Ishikawa (cell line): ENCODE measurements at regions not wholly inside any gene's neighbourhood (a gene's known extent, or its start where the extent isn't known, plus 50 kb on each side); places are given as distances from the start of the nearest gene placed in this dataset.

Source experiments
- CEBPB ChIP-seq: IDR thresholded peaks from 2 replicates; pipeline ENCODE4 v1.6.1; 2012
- CREB1 ChIP-seq: IDR thresholded peaks from 2 replicates; pipeline ENCODE4 v1.6.1; 2012; ENCODE audit warnings: low read depth
- EGR1 ChIP-seq: IDR thresholded peaks from 2 replicates; pipeline ENCODE4 v1.6.1; 2012
- EP300 ChIP-seq: IDR thresholded peaks from 2 replicates; pipeline ENCODE4 v1.6.1; 2012; ENCODE audit warnings: borderline replicate concordance
- FOXM1 ChIP-seq: IDR thresholded peaks from 2 replicates; pipeline ENCODE4 v1.6.1; 2012; ENCODE audit warnings: low read depth, borderline replicate concordance
- MAX ChIP-seq: IDR thresholded peaks from 2 replicates; pipeline ENCODE4 v1.6.1; 2012
- NFIC ChIP-seq: IDR thresholded peaks from 2 replicates; pipeline ENCODE4 v1.6.1; 2012
- RAD21 ChIP-seq: IDR thresholded peaks from 2 replicates; pipeline ENCODE4 v1.6.1; 2012; ENCODE audit warnings: low read depth
- REST ChIP-seq: IDR thresholded peaks from 2 replicates; pipeline ENCODE4 v1.6.1; 2012; ENCODE audit warnings: low read depth, mild to moderate bottlenecking
- TAF1 ChIP-seq: IDR thresholded peaks from 2 replicates; pipeline ENCODE4 v1.6.1; 2012; ENCODE audit warnings: low read depth, mild to moderate bottlenecking
- TCF12 ChIP-seq: IDR thresholded peaks from 2 replicates; pipeline ENCODE4 v1.6.1; 2012; ENCODE audit warnings: low read depth
- TEAD4 ChIP-seq: IDR thresholded peaks from 2 replicates; pipeline ENCODE4 v1.6.1; 2012
- USF1 ChIP-seq: IDR thresholded peaks from 2 replicates; pipeline ENCODE4 v1.6.1; 2012
- YY1 ChIP-seq: IDR thresholded peaks from 2 replicates; pipeline ENCODE4 v1.6.1; 2012; ENCODE audit warnings: low read depth
- ZBTB7A ChIP-seq: IDR thresholded peaks from 2 replicates; pipeline ENCODE4 v1.6.1; 2012; ENCODE audit warnings: low read depth

- TF ChIP-seq TAF1: no peak
- TF ChIP-seq RAD21: no peak
- TF ChIP-seq EP300: no peak
- no peak for TF ChIP-seq USF1
- no peak for TF ChIP-seq EGR1
- no peak for TF ChIP-seq REST
- no peak for TF ChIP-seq CREB1
- no peak for TF ChIP-seq MAX
- no peak for TF ChIP-seq CEBPB
- no peak for TF ChIP-seq ZBTB7A
- TF ChIP-seq YY1: no peak
- TF ChIP-seq FOXM1: no peak
- TF ChIP-seq TCF12: no peak
- no peak for TF ChIP-seq TEAD4
- no peak for TF ChIP-seq NFIC
Measured at GRCh38 chr6:5854899-5855298, 151.8 kb downstream of the NRN1 start.

GRCh38 chr6:5851261-5851757 lies 155.4 kb downstream of the NRN1 start:
- TF ChIP-seq TEAD4: no peak
- no peak for TF ChIP-seq NFIC
- no peak for TF ChIP-seq USF1
- TF ChIP-seq CEBPB: no peak
- TF ChIP-seq MAX: no peak
- TF ChIP-seq CREB1: no peak
- no peak for TF ChIP-seq EGR1
- TF ChIP-seq FOXM1: no peak

GRCh38 chr6:5850848-5851255 lies 155.9 kb downstream of the NRN1 start:
- TF ChIP-seq RAD21: no peak
- TF ChIP-seq EP300: no peak
- TF ChIP-seq ZBTB7A: no peak
- TF ChIP-seq MAX: no peak
- no peak for TF ChIP-seq NFIC
- TF ChIP-seq TAF1: no peak
- TF ChIP-seq REST: no peak
- no peak for TF ChIP-seq EGR1
- no peak for TF ChIP-seq CEBPB
- TF ChIP-seq CREB1: no peak
- TF ChIP-seq FOXM1: no peak
- TF ChIP-seq YY1: no peak
- no peak for TF ChIP-seq TCF12
- TF ChIP-seq USF1: no peak
- TF ChIP-seq TEAD4: no peak

- no peak for TF ChIP-seq EP300
- TF ChIP-seq NFIC: no peak
Measured at GRCh38 chr6:5846889-5847288, 159.8 kb downstream of the NRN1 start.

- TF ChIP-seq TAF1 (no peak), RAD21 (no peak), TEAD4 (no peak), CREB1 (no peak), EP300 (no peak), CEBPB (no peak), REST (no peak), TCF12 (no peak), EGR1 (no peak), YY1 (no peak), USF1 (no peak), NFIC (no peak), MAX (no peak), ZBTB7A (no peak), FOXM1 (no peak)
Measured at GRCh38 chr6:5846335-5846734, 160.4 kb downstream of the NRN1 start.
